Forelimb muscle (tissue), 1 donor: ENCODE measurements at regions not wholly inside any gene's neighbourhood (a gene's known extent, or its start where the extent isn't known, plus 50 kb on each side); places are given as distances from the start of the nearest gene placed in this dataset.
"Not testable (repeated sequence)": the region's sequence is repeated elsewhere in the genome, so short reads cannot be mapped to it uniquely, and the experiment has no call there.

Experiments used
- DNase-seq: peaks from one replicate; pipeline ENCODE4 v3.0.0-alpha.2; 2013; ENCODE audit warnings: low read depth

DNA sequence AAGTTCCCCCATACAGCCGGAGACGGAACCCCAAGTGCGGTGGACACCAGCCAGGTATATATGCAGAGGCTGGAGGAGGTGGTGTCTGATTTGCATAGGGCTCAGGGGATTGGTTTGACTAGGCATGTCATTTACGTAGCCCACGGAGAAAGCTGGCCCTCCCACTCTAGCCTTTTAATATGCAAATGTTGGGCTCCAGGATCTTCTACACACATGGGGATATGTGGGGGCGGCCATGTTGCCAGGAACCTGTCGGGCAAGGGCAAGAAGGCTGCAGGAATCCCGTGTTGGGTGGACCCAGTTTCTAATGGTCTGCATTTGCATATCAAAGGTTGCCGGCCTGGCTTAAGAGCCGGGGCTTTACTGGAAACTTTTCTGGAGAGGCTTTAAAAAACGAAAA lies 57.4 kb downstream of the FTHL17 start:
- not testable (repeated sequence) for DNase-seq

GRCh38 chrX:31012509-31013025 lies 59.3 kb downstream of the FTHL17 start:
- DNase-seq = no peak

DNA sequence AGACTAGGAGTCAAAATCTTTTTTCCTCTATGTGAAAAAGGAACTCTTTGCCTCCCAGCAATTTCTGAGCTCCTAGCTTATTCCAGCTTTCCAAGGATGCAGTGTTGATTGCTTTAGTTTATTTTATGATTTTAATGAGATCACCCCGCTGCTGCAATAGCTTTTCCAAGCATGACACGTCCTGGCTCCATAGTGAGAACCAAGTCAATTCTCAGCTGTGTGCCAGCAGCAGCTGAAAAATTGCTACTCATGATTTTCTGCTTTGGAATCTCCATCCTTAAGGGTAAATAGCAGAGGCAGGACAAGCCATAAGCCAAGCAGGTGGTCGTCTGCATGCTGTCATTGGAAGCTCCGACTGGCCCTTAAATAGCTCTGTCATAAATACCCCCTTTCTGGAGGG lies 64.5 kb downstream of the FTHL17 start:
- DNase-seq = no peak

- no peak for DNase-seq
These were observed 65.8 kb downstream of the FTHL17 start for GRCh38 chrX:31006027-31006426.

DNA sequence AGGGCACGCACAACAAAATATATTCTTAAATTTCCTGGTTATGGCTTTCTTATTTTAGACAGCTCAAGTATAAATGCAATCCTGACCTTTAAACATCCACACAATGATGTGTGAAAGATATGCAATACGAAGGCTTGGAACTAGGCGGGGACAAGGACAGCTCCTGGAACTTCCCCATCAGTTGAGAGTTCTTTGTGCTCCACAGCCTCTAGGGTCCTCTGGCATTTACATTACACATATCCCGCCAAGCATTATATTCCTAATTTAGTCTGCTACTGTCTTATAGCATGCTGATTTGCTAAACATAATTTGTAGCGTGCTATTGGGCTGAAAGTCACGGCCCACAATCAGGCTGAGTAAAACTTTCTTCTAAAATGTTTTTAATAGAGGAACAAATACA lies 74.4 kb downstream of the FTHL17 start:
- DNase-seq = no peak

GRCh38 chrX:30995705-30996104 lies 76.1 kb downstream of the FTHL17 start:
- no peak for DNase-seq

- DNase-seq = no peak
These were observed 76.7 kb downstream of the FTHL17 start for GRCh38 chrX:30995060-30995700.

DNA sequence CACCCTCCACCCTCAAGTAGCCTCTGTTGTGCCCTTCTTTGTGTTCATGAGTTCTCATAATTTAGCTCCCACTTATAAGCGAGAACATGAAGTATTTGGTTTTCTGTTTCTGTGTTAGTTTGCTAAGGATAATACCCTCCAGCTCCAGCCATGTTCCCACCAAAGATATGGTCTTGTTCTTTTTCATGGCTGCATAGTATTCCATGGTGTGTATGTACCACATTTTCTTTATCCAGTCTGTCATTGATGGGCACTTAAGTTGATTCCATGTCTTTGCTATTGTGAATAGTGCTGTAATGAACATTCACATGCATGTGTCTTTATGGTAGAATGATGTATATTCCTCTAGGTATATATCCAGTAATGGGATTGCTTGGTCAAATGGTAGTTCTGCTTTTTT lies 77.8 kb downstream of the FTHL17 start:
- not testable (repeated sequence) for DNase-seq

DNA sequence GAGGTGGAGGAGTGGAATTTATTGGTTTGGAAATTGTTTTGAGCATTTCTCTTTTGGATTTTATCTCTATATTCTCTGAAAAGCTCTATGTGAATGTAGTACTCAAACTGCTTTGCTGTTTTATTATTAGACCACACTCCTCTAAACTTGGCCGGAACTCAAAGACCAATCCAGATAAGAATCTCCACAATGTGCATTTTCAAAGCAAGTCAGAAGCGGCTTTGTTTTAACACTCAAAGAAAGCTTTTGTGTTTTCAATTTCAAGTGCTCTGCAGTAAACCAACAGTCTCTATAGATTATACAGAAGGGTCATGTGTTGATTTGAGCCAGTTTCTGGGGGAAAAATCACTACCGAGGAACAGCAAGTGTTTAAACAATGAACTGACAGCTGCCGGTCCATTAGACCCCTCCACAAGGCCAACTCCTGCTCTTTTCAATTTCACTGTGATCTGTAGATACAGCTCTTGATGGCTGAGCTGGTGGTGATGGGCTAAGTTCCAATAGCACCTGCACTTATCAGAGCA lies 79.4 kb downstream of the FTHL17 start:
- DNase-seq = no peak

GRCh38 chrX:30990361-30990760 lies 81.5 kb downstream of the FTHL17 start:
- no peak for DNase-seq

DNA sequence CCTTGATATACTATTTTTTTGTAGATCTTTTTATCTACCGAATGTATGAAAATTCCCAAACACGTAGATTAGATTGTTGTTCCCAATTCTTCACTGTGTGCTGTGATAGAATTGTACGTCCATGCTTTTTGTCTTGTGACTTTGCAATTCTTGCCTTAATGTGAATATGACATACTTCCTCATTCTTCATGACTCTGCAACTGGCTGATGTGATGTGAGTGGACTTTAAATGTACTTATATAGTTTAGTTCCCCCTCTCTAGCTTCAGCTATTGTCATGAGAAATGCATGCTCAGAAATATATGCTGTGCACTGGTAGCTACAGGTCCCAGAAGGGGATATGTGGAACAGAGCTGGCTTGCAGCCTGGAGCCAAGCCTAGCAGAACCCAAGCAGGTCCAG lies 89.4 kb downstream of the FTHL17 start:
- no peak for DNase-seq

DNA sequence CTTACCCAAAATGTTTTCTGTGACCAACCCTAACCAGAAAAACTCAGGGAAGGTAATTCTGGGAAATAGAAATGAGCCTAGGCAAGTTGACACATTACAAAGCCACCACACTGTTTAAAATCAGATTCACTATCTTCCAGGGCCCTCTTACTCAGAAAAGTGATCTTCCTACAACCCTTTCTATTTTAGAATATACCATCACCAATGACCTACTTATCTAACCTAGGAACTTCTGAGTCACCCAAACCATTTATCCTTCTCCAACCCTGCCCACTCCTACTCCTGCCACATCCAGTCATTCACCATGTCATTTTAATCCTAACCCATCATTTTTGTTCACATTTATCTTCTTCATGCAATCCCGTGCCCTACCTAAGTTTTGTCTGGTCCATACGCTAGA lies 89.9 kb downstream of the FTHL17 start:
- no peak for DNase-seq

GRCh38 chrX:30979271-30979670 lies 90.2 kb upstream of the TAB3 start:
- DNase-seq = no peak

DNA sequence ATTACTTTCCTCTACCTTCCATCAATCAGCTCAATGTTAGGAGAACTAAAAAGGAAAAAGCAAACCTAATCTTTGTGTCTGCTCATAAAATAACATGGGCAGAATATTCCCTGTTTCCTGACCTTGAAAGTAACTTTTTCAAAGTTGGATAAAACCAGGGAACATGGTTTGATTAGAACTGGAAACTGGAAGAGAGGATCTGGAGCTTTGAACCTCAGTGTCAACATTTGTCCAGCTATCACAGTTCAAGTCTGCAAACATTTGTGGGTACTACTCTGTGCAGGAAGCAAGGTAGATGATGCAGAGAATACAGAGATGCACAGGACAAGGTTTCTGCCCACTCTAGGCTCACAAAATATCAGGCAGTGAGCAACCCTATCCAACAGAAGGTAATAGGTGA lies 86.4 kb upstream of the TAB3 start:
- DNase-seq = no peak

GRCh38 chrX:30973784-30974427 lies 84.9 kb upstream of the TAB3 start:
- no peak for DNase-seq

DNA sequence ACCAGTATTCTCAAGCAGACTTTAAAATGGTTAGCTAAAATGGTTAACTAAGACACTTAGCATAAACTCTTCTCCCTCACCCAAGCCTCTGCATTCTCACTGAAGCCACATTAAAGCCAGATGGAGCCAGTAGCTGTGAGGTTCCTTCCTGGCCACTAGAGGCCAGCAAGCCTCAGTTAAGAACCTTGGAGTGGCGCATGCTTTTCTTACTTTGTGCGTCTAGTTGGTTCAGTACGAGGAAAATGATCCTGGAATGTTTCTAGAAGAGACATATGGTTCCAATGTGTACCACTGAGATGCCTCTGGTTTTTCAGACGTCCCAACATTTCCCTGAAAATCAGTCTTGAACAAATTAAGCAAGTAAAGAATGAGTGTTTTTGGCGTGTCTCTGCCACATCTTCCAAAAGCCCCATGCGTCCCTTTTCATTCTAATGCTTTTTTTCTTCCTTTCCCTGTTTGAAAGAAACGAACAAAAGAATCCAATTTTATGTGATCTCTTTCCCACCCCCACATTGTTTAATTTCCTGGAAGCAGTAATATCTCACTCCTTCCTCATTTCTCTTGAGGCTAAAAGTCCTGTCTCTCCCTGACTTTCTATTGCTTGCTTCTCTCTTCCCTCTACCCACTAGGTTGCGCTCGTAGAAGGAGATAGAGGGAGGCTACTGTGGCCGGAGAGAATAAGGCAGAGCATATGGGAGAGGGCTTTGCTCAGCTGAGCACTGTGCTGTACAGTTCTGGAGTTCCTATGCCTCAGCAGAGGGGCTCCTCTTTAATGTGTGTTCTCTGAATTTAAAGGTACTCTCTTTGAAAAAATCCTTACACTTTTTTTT lies 82.9 kb upstream of the TAB3 start:
- peak; percentile 24 for DNase-seq

- no peak for DNase-seq
These were observed 78.5 kb upstream of the TAB3 start for GRCh38 chrX:30967516-30967915.

DNA sequence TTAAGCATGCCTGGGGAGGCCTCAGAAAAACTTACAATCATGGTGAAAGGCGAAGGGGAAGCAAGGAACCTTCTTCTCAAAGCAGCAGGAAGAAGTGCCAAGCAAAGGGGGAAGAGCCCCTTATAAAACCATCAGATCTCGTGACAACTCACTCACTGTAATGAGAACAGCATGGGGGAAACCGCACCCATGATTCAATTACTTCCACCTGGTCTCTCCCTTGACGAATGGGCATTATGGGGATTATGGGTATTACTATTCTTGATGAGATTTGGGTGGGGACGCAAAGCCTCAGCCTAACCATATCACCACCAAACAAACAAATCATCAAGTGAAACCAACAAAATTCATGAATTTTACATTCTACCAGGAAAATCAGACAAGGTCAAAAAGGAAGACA lies 76.7 kb upstream of the TAB3 start:
- DNase-seq = no peak

DNA sequence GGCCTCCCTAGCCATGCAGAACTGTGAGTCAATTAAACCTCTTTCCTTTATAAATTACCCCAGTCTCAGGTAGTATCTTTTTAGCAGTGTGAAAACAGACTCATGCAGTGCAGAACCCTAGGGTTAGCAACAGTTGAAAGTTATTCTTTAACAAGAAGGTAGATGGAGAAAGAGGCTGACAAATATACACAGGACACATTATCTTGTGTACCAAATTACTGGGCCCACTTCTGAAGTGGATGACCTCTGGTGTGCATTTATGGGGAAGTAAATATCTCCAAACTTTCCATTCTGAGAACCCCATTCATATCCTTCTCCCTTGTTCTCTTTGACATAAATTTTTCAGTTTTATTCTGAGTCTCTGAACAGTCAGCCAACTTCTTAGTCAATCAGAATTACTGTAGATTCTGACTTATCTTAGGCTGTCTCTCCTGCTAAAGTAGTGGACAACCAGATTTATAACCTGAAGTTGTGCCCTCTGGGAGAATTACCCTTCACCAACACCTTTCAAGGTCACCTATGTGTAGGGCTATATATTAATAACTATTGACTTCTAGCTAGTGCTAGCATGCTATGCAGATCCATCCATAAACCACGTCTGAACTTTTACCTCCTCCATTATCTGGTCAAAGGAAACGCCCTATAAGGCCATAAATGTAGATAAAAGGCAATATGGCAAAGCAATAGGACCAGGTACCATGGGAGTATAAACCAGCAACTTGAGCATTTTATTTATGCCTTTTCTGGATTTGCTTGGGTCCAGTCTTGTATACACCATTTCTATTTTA lies 72.5 kb upstream of the TAB3 start:
- DNase-seq = no peak

DNA sequence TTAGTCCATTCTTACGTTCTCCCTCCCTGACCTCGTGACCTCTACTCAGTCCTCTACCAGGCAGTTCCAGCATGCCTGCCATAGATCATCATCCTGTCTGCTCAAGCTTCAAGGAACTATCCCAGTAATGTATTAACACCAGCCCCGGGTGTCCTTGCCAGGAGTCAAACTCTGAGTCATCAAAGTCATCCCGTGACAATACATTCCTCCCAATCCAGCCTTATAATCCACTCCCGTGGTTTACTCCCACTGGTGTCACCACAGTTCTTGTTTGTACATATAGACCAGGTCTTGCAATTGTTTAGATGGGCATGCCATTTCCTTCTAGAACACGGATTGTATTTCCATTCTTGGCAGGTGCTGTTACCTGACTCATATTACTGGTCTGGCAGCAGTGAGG lies 68.7 kb upstream of the TAB3 start:
- DNase-seq = no peak

DNA sequence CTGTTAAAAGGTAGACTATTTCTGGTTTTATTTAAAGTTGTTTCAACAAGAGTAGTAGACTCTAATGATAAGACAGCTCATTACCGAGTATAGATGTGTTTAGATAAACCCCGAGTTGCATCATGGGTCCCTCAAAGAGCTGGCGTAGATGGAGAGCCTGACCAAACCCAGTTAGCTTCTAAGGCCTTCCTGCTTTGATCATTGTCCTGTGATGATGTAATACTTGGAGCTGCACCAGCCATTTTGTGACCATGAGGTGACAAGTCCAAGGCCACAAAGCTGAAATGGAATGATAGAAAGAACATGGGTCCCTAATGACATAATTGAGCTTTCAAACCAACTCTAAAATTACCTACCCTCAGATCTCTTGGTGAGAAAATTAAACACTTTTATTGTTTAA lies 66.6 kb upstream of the TAB3 start:
- no peak for DNase-seq

GRCh38 chrX:30951003-30951402 lies 61.9 kb upstream of the TAB3 start:
- DNase-seq = no peak
